H9 (cell line): ENCODE measurements at regions not wholly inside any gene's neighbourhood (a gene's known extent, or its start where the extent isn't known, plus 50 kb on each side); places are given as distances from the start of the nearest gene placed in this dataset.

Experiments used
- DNase-seq: peaks from one replicate; pipeline ENCODE4 v3.0.0-alpha.2; 2017
- H2AFZ ChIP-seq: one replicate; pipeline ENCODE4 v1.6.1; 2013; ENCODE audit warnings: mild to moderate bottlenecking, low read length, control low read depth, moderate library complexity
- H2AK5ac ChIP-seq: 2 replicates; pipeline ENCODE4 v1.6.1; 2013; ENCODE audit warnings: low read length, control low read depth, mixed read lengths; ENCODE audit not compliant: insufficient read length
- H2BK120ac ChIP-seq: one replicate; pipeline ENCODE4 v1.6.1; 2013; ENCODE audit warnings: low read depth, mild to moderate bottlenecking, low read length, control low read depth, inconsistent platforms; ENCODE audit not compliant: poor library complexity, severe bottlenecking
- H2BK12ac ChIP-seq: 2 replicates; pipeline ENCODE4 v1.6.1; 2013; ENCODE audit warnings: low read length, control low read depth, mixed read lengths, low read depth; ENCODE audit not compliant: insufficient read length
- H2BK15ac ChIP-seq: 2 replicates; pipeline ENCODE4 v1.6.1; 2013; ENCODE audit warnings: low read depth, low read length, control low read depth
- H2BK20ac ChIP-seq: one replicate; pipeline ENCODE4 v1.6.1; 2013; ENCODE audit warnings: low read depth, mild to moderate bottlenecking, low read length, control low read depth, inconsistent platforms; ENCODE audit not compliant: poor library complexity, severe bottlenecking
- H2BK5ac ChIP-seq: 2 replicates; pipeline ENCODE4 v1.6.1; 2013; ENCODE audit warnings: low read length, control low read depth, mixed read lengths; ENCODE audit not compliant: insufficient read length
- H3K14ac ChIP-seq: 2 replicates; pipeline ENCODE4 v1.6.1; 2013; ENCODE audit warnings: low read length, control low read depth; ENCODE audit not compliant: insufficient read depth
- H3K18ac ChIP-seq: 2 replicates; pipeline ENCODE4 v1.6.1; 2013; ENCODE audit warnings: low read depth, mild to moderate bottlenecking, mixed read lengths, low read length, control low read depth; ENCODE audit not compliant: insufficient read length
- H3K23ac ChIP-seq: 2 replicates; pipeline ENCODE4 v1.6.1; 2013; ENCODE audit warnings: low read length, control low read depth, mixed read lengths, low read depth; ENCODE audit not compliant: insufficient read length
- H3K23me2 ChIP-seq: 2 replicates; pipeline ENCODE4 v1.6.1; 2013; ENCODE audit warnings: low read depth, mild to moderate bottlenecking, mixed read lengths, low read length, control low read depth; ENCODE audit not compliant: insufficient read length, poor library complexity, severe bottlenecking
- H3K27ac ChIP-seq: 2 replicates; pipeline ENCODE4 v1.5.1; 2013; ENCODE audit warnings: low read length, control low read depth, mixed read lengths, low read depth; ENCODE audit not compliant: insufficient read length
- H3K27me3 ChIP-seq: 2 replicates; pipeline ENCODE4 v1.6.1; 2013; ENCODE audit warnings: low read length, control low read depth, inconsistent platforms; ENCODE audit not compliant: insufficient read depth
- H3K4ac ChIP-seq: 2 replicates; pipeline ENCODE4 v1.6.1; 2013; ENCODE audit warnings: low read depth, mild to moderate bottlenecking, control low read depth, inconsistent platforms, low read length, moderate library complexity
- H3K4me1 ChIP-seq: 2 replicates; pipeline ENCODE4 v1.6.1; 2013; ENCODE audit warnings: low read length, control low read depth, inconsistent platforms; ENCODE audit not compliant: insufficient read depth
- H3K4me2 ChIP-seq: 2 replicates; pipeline ENCODE4 v1.6.1; 2013; ENCODE audit warnings: low read length, control low read depth, mixed read lengths; ENCODE audit not compliant: insufficient read length, insufficient read depth
- H3K56ac ChIP-seq: 2 replicates; pipeline ENCODE4 v1.6.1; 2013; ENCODE audit warnings: low read depth, mild to moderate bottlenecking, mixed read lengths, low read length, control low read depth; ENCODE audit not compliant: insufficient read length
- H3K79me1 ChIP-seq: 2 replicates; pipeline ENCODE4 v1.6.1; 2013; ENCODE audit warnings: low read depth, mild to moderate bottlenecking, moderate library complexity, low read length, control low read depth, inconsistent platforms; ENCODE audit not compliant: insufficient read depth, poor library complexity, severe bottlenecking
- H3K79me2 ChIP-seq: 2 replicates; pipeline ENCODE4 v1.6.1; 2013; ENCODE audit warnings: low read length, control low read depth, inconsistent platforms; ENCODE audit not compliant: insufficient read depth
- H3K9ac ChIP-seq: 2 replicates; pipeline ENCODE4 v1.6.1; 2013; ENCODE audit warnings: low read length, control low read depth, mixed read lengths; ENCODE audit not compliant: insufficient read length; ENCODE audit errors: extremely low read depth
- H3K9me3 ChIP-seq: one replicate; pipeline ENCODE4 v1.6.1; 2013; ENCODE audit warnings: low read depth, low read length, inconsistent platforms; ENCODE audit not compliant: control insufficient read depth
- H3T11ph ChIP-seq: one replicate; pipeline ENCODE4 v1.6.1; 2013; ENCODE audit warnings: mild to moderate bottlenecking, low read length, control low read depth, inconsistent platforms
- H4K20me1 ChIP-seq: one replicate; pipeline ENCODE4 v1.6.1; 2013; ENCODE audit not compliant: control insufficient read depth, insufficient read length, insufficient read depth
- H4K5ac ChIP-seq: 2 replicates; pipeline ENCODE4 v1.6.1; 2013; ENCODE audit warnings: low read depth, mild to moderate bottlenecking, mixed read lengths, low read length, control low read depth; ENCODE audit not compliant: insufficient read length
- H4K8ac ChIP-seq: replicated peaks from 2 replicates; pipeline ENCODE4 v1.6.1; 2013; ENCODE audit warnings: low read length, control low read depth, mixed read lengths, low read depth; ENCODE audit not compliant: insufficient read length
- H4K91ac ChIP-seq: 2 replicates; pipeline ENCODE4 v1.6.1; 2013; ENCODE audit warnings: low read depth, mild to moderate bottlenecking, moderate library complexity, mixed read lengths, low read length, control low read depth; ENCODE audit not compliant: insufficient read length
- H3K27ac Mint-ChIP-seq, 3 experiments: 2 replicates in 2 of 3; 3 replicates in 1 of 3; pipeline ENCODE4 v1.8.0; 2020 to 2021; ENCODE audit warnings: mixed read lengths in 3 of 3, mild to moderate bottlenecking in 1 of 3, moderate library complexity in 1 of 3
- H3K27me3 Mint-ChIP-seq: 2 replicates; pipeline ENCODE4 v1.8.0; 2021; ENCODE audit warnings: low read depth, mild to moderate bottlenecking, moderate library complexity, mixed read lengths
- H3K36me3 Mint-ChIP-seq, 3 experiments: 2 replicates in 2 of 3; 3 replicates in 1 of 3; pipeline ENCODE4 v1.8.0; 2020 to 2021; ENCODE audit warnings: low read depth in 3 of 3, mixed read lengths in 3 of 3; ENCODE audit not compliant: insufficient read depth in 1 of 3
- H3K4me1 Mint-ChIP-seq, 2 experiments: 2 replicates each; pipeline ENCODE4 v1.8.0; 2020; ENCODE audit warnings: mixed read lengths in 2 of 2
- H3K4me3 Mint-ChIP-seq, 2 experiments: 2 replicates in 1 of 2; 3 replicates in 1 of 2; pipeline ENCODE4 v1.8.0; 2020 to 2021; ENCODE audit warnings: mild to moderate bottlenecking in 2 of 2, mixed read lengths in 2 of 2, moderate library complexity in 1 of 2
- H3K9me3 Mint-ChIP-seq, 2 experiments: 2 replicates in 1 of 2; 3 replicates in 1 of 2; pipeline ENCODE4 v1.8.0; 2020; ENCODE audit warnings: mild to moderate bottlenecking in 2 of 2, mixed read lengths in 2 of 2, moderate library complexity in 1 of 2
- CTCF ChIP-seq: fragments of 200-600 bp; sonication (generic); conservative IDR thresholded peaks from 3 replicates; pipeline ENCODE4 v1.8.0; 2021; ENCODE audit warnings: antibody characterized with exemption, mild to moderate bottlenecking
- WGBS: extraction: QIAGEN DNeasy Blood & Tissue Kit; methylation state at CpG from one replicate; pipeline ENCODE4 v1.1.7; 2013; ENCODE audit warnings: missing lambda C conversion rate, low lambda C conversion rate, mixed read lengths; ENCODE audit not compliant: insufficient read length; ENCODE audit errors: extremely low coverage; 5-methylcytosine and 5-hydroxymethylcytosine counted together

- no peak overlapping the region for H2AK5ac ChIP-seq
- H3K4ac ChIP-seq, result no peak overlapping the region
- Mint-ChIP-seq H3K4me3 (no peak overlapping the region), H3K9me3 (peaks cover 5 to 8% of the 10 kb centered on the region in 2 experiments; a peak in 4 of 5 replicates), H3K27me3 (no peaks in the 10 kb centered on the region), H3K4me1 (peaks cover 0 to 3% of the 10 kb centered on the region in 2 experiments; a peak in 2 of 4 replicates), H3K27ac (no peak overlapping the region), H3K36me3 (peaks cover 0 to 12% (median 0%) of the 10 kb centered on the region in 3 experiments; a peak in 3 of 7 replicates)
- H4K20me1 ChIP-seq, result no peaks in the 10 kb centered on the region
- no peak overlapping the region for H2BK15ac ChIP-seq
- H3K23me2 ChIP-seq, result no peaks in the 10 kb centered on the region
- H3K27me3 ChIP-seq, result no peaks in the 10 kb centered on the region
- DNase-seq, result no peak
- H2BK12ac ChIP-seq, result no peak overlapping the region
- no peak overlapping the region for H2BK5ac ChIP-seq
- no peak overlapping the region for H3K9ac ChIP-seq
- no peak overlapping the region for H4K91ac ChIP-seq
- H3K18ac ChIP-seq, result no peak overlapping the region
- H4K8ac ChIP-seq, result no peak overlapping the region
- no peak overlapping the region for H3K23ac ChIP-seq
- H3K27ac ChIP-seq, result no peak overlapping the region
- H3K4me1 ChIP-seq, result no peaks in the 10 kb centered on the region
- H2BK20ac ChIP-seq, result no peak overlapping the region
- no peak overlapping the region for H4K5ac ChIP-seq
- no peak overlapping the region for H2BK120ac ChIP-seq
- no peak overlapping the region for H3K14ac ChIP-seq
- H3K9me3 ChIP-seq, result no peaks in the 10 kb centered on the region
- no peak overlapping the region for H3T11ph ChIP-seq
- H3K56ac ChIP-seq, result no peak overlapping the region
- WGBS, result no CpG with 5 or more reads among the region's 2 CpGs
- H2AFZ ChIP-seq, result no peak overlapping the region
- H3K4me2 ChIP-seq, result no peak overlapping the region
- no peaks in the 10 kb centered on the region for H3K79me1 ChIP-seq
- TF ChIP-seq CTCF, result no peak
- H3K79me2 ChIP-seq, result no peaks in the 10 kb centered on the region
Observed at GRCh38 chr21:20419772-20420171, 578.4 kb upstream of the NCAM2 start.
